DOHH2 (cell line): ENCODE measurements at regions not wholly inside any gene's neighbourhood (a gene's known extent, or its start where the extent isn't known, plus 50 kb on each side); places are given as distances from the start of the nearest gene placed in this dataset.

Experiments
- CTCF ChIP-seq: fragments of 200-600 bp; sonication (generic); IDR thresholded peaks from one replicate; pipeline ENCODE4 v1.5.1; 2014; ENCODE audit warnings: antibody characterized with exemption, mild to moderate bottlenecking, low read depth, low read length; ENCODE audit not compliant: poor library complexity, severe bottlenecking
- EZH2phosphoT487 ChIP-seq: fragments of 200-600 bp; sonication (generic); IDR thresholded peaks from 2 replicates; pipeline ENCODE4 v1.6.1; 2017; ENCODE audit warnings: borderline replicate concordance, mild to moderate bottlenecking, antibody characterized with exemption, low read length, moderate library complexity, mixed read lengths

GRCh38 chr9:75500479-75500878 lies 390.0 kb upstream of the PCSK5 start:
- TF ChIP-seq CTCF (no peak), EZH2phosphoT487 (no peak)
